Keratinocyte (primary cell): ENCODE measurements at regions not wholly inside any gene's neighbourhood (a gene's known extent, or its start where the extent isn't known, plus 50 kb on each side); places are given as distances from the start of the nearest gene placed in this dataset.

Experiments
- EZH2 ChIP-seq: IDR thresholded peaks from one replicate; pipeline ENCODE4 v1.6.1; 2012; ENCODE audit warnings: inconsistent platforms, mild to moderate bottlenecking, low read length, moderate library complexity
- TF ChIP-seq, protein P1 (sequence below), 3 experiments: IDR thresholded peaks in 1 of 3; conservative IDR thresholded peaks in 1 of 3; optimal IDR thresholded peaks in 1 of 3; 2 replicates in 2 of 3; 3 replicates in 1 of 3; pipeline versions ENCODE3 to v1.5.1; 2011; ENCODE audit warnings: low read length in 3 of 3, mild to moderate bottlenecking in 3 of 3, moderate library complexity in 2 of 3, control low read depth in 1 of 3, inconsistent platforms in 1 of 3; ENCODE audit not compliant: insufficient read depth in 2 of 3; ENCODE audit errors: extremely low read depth in 1 of 3

DNA sequence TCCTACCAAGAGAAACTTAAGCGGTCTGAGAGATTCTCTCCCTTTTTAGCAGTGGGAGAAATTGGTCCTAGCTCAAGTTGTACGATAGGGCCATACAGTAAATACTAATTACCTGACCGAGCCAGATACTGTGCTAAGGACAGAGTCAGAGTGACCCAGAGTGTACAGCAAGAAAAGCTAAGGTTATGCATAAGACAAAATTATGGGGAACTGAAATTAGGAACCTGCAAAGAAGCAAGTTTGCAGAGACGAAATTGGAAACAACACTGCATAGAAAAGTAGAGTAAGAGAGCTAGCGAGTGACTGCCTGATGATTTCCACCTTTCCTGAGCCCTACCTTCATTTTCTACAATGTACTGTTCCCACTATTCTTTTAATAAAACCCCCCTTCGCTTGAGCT is 278.1 kb downstream of the NKX6-1 start:
- TF ChIP-seq, protein P1, sequence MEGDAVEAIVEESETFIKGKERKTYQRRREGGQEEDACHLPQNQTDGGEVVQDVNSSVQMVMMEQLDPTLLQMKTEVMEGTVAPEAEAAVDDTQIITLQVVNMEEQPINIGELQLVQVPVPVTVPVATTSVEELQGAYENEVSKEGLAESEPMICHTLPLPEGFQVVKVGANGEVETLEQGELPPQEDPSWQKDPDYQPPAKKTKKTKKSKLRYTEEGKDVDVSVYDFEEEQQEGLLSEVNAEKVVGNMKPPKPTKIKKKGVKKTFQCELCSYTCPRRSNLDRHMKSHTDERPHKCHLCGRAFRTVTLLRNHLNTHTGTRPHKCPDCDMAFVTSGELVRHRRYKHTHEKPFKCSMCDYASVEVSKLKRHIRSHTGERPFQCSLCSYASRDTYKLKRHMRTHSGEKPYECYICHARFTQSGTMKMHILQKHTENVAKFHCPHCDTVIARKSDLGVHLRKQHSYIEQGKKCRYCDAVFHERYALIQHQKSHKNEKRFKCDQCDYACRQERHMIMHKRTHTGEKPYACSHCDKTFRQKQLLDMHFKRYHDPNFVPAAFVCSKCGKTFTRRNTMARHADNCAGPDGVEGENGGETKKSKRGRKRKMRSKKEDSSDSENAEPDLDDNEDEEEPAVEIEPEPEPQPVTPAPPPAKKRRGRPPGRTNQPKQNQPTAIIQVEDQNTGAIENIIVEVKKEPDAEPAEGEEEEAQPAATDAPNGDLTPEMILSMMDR (optimal IDR thresholded peaks at IDR 0.05 in 1 of 3, IDR thresholded peaks at IDR 0.05 in 1 of 3, conservative IDR thresholded peaks at IDR 0.05 in 1 of 3; ENCODE audit: extremely low read depth in 1 of 3, insufficient read depth in 2 of 3, low read length in 3 of 3): no peak
- TF ChIP-seq EZH2: no peak
